HAP-1 (cell line): ENCODE measurements at regions not wholly inside any gene's neighbourhood (a gene's known extent, or its start where the extent isn't known, plus 50 kb on each side); places are given as distances from the start of the nearest gene placed in this dataset.
A peak's percentile ranks its signal among the peaks of the same experiment; 100 is the strongest.

Source experiments
- DNase-seq, 2 experiments: peaks; one replicate each; pipeline ENCODE4 v3.0.0-alpha.2; 2016 to 2020; ENCODE audit warnings: low spot score in 2 of 2
- H3K27me3 ChIP-seq: fragments of 250-450 bp; sonication (Bioruptor Pico); 2 replicates; pipeline ENCODE4 v1.5.1; 2020; ENCODE audit warnings: low read depth, mild to moderate bottlenecking, moderate library complexity
- H3K36me3 ChIP-seq: fragments of 250-450 bp; sonication (Bioruptor Pico); replicated peaks from 2 replicates; pipeline ENCODE4 v1.5.1; 2020; ENCODE audit warnings: mild to moderate bottlenecking
- H3K4me1 ChIP-seq: fragments of 250-450 bp; sonication (Bioruptor Pico); 2 replicates; pipeline ENCODE4 v1.5.1; 2020; ENCODE audit warnings: mild to moderate bottlenecking
- H3K4me3 ChIP-seq: fragments of 250-450 bp; sonication (Bioruptor Pico); 2 replicates; pipeline ENCODE4 v1.5.1; 2020; ENCODE audit warnings: mild to moderate bottlenecking, moderate library complexity
- H3K9me3 ChIP-seq: fragments of 250-450 bp; sonication (Bioruptor Pico); 2 replicates; pipeline ENCODE4 v1.5.1; 2020; ENCODE audit warnings: mild to moderate bottlenecking, moderate library complexity
- in situ Hi-C: fragments of 300-500 bp; cut with MboI; formaldehyde crosslinking; loops from 3 replicates; pipeline ENCODE4 v1.14.3; 2020; ENCODE audit warnings: low sequenced_read_pairs, inconsistent platforms, mixed read lengths

GRCh38 chr12:11564984-11565651 lies 84.4 kb upstream of the ETV6 start:
- Histone ChIP-seq H3K36me3 (no peaks in the 10 kb centered on the region), H3K9me3 (no peaks in the 10 kb centered on the region), H3K4me1 (no peaks in the 10 kb centered on the region), H3K4me3 (no peak overlapping the region), H3K27me3 (peaks cover 8% of the 10 kb centered on the region)
- DNase-seq, result no peak
- in situ Hi-C loops, result no loop called here

- Histone ChIP-seq H3K27me3 (peaks cover 7% of the 10 kb centered on the region), H3K4me1 (no peaks in the 10 kb centered on the region), H3K9me3 (no peaks in the 10 kb centered on the region), H3K36me3 (no peaks in the 10 kb centered on the region), H3K4me3 (no peak overlapping the region)
- no peak for DNase-seq
- in situ Hi-C loops, result no loop called here
Measured at GRCh38 chr12:11565752-11566151, 83.7 kb upstream of the ETV6 start.

GRCh38 chr12:11568155-11568761 lies 81.2 kb upstream of the ETV6 start:
- no peaks in the 10 kb centered on the region for H3K27me3 ChIP-seq
- no peaks in the 10 kb centered on the region for H3K4me1 ChIP-seq
- no peaks in the 10 kb centered on the region for H3K36me3 ChIP-seq
- in situ Hi-C loops, result no loop called here
- H3K9me3 ChIP-seq, result no peaks in the 10 kb centered on the region
- H3K4me3 ChIP-seq, result no peak overlapping the region
- no peak for DNase-seq

- Histone ChIP-seq H3K4me3 (no peak overlapping the region), H3K27me3 (no peaks in the 10 kb centered on the region), H3K4me1 (no peaks in the 10 kb centered on the region), H3K9me3 (no peaks in the 10 kb centered on the region), H3K36me3 (no peaks in the 10 kb centered on the region)
- DNase-seq, result no peak
- in situ Hi-C loops, result no loop called here
Measured at GRCh38 chr12:11568762-11569478, 80.6 kb upstream of the ETV6 start.

- in situ Hi-C loops, result no loop called here
- H3K9me3 ChIP-seq, result no peaks in the 10 kb centered on the region
- H3K4me3 ChIP-seq, result no peak overlapping the region
- no peaks in the 10 kb centered on the region for H3K36me3 ChIP-seq
- no peaks in the 10 kb centered on the region; the same call in 1 of the 2 replicates for H3K27me3 ChIP-seq
- DNase-seq, result no peak
- H3K4me1 ChIP-seq, result no peaks in the 10 kb centered on the region
Measured at GRCh38 chr12:11569716-11570115, 79.8 kb upstream of the ETV6 start.

- in situ Hi-C loops, result no loop called here
- Histone ChIP-seq H3K27me3 (no peaks in the 10 kb centered on the region; the same call in 1 of the 2 replicates), H3K4me3 (no peak overlapping the region), H3K36me3 (no peaks in the 10 kb centered on the region), H3K4me1 (no peaks in the 10 kb centered on the region), H3K9me3 (no peaks in the 10 kb centered on the region)
- DNase-seq, result no peak
Measured at GRCh38 chr12:11573880-11574279, 75.6 kb upstream of the ETV6 start.

GRCh38 chr12:11576104-11576503 lies 73.4 kb upstream of the ETV6 start:
- no peak for DNase-seq
- in situ Hi-C loops, result loop anchor here (25.0 kb wide), 2 partner anchors 761 to 1136 kb away; partner anchors contain the start of gene CDKN1B

GRCh38 chr12:11577658-11578260 lies 71.7 kb upstream of the ETV6 start:
- Histone ChIP-seq H3K4me3 (no peak overlapping the region), H3K36me3 (no peaks in the 10 kb centered on the region), H3K27me3 (no peaks in the 10 kb centered on the region; the same call in none of the 2 replicates), H3K9me3 (no peaks in the 10 kb centered on the region; the same call in 1 of the 2 replicates), H3K4me1 (no peaks in the 10 kb centered on the region)
- in situ Hi-C loops, result loop anchor here (25.0 kb wide), 2 partner anchors 760 to 1135 kb away; partner anchors contain the start of gene CDKN1B
- DNase-seq, result no peak

More at GRCh38 chr12:11576104-11576503, 73.4 kb upstream of the ETV6 start:
- H3K27me3 ChIP-seq, result no peaks in the 10 kb centered on the region; the same call in none of the 2 replicates
- no peaks in the 10 kb centered on the region; the same call in 1 of the 2 replicates for H3K9me3 ChIP-seq
- no peaks in the 10 kb centered on the region for H3K36me3 ChIP-seq
- no peak overlapping the region for H3K4me3 ChIP-seq
- H3K4me1 ChIP-seq, result no peaks in the 10 kb centered on the region

- in situ Hi-C loops, result loop anchor here (25.0 kb wide), 2 partner anchors 759 to 1134 kb away; partner anchors contain the start of gene CDKN1B
- H3K9me3 ChIP-seq, result no peaks in the 10 kb centered on the region; the same call in 1 of the 2 replicates
- no peak for DNase-seq
Measured at GRCh38 chr12:11578461-11578993, 70.9 kb upstream of the ETV6 start.

GRCh38 chr12:11580125-11580751 lies 69.2 kb upstream of the ETV6 start:
- in situ Hi-C loops, result loop anchor here (5.0 to 25.0 kb wide), 3 partner anchors 452 to 1132 kb away; partner anchors contain the start of gene CDKN1B
- H3K9me3 ChIP-seq, result no peaks in the 10 kb centered on the region; the same call in 1 of the 2 replicates
- no peaks in the 10 kb centered on the region for H3K4me1 ChIP-seq
- H3K27me3 ChIP-seq, result no peaks in the 10 kb centered on the region; the same call in none of the 2 replicates
- H3K36me3 ChIP-seq, result no peaks in the 10 kb centered on the region
- DNase-seq, result no peak
- H3K4me3 ChIP-seq, result no peak overlapping the region

More at GRCh38 chr12:11578461-11578993, 70.9 kb upstream of the ETV6 start:
- H3K27me3 ChIP-seq, result no peaks in the 10 kb centered on the region; the same call in none of the 2 replicates
- no peak overlapping the region for H3K4me3 ChIP-seq
- no peaks in the 10 kb centered on the region for H3K4me1 ChIP-seq
- no peaks in the 10 kb centered on the region for H3K36me3 ChIP-seq

GRCh38 chr12:11581179-11581755 lies 68.2 kb upstream of the ETV6 start:
- no peaks in the 10 kb centered on the region for H3K36me3 ChIP-seq
- no peaks in the 10 kb centered on the region for H3K4me1 ChIP-seq
- no peaks in the 10 kb centered on the region; the same call in 1 of the 2 replicates for H3K9me3 ChIP-seq
- in situ Hi-C loops, result loop anchor here (5.0 to 25.0 kb wide), 3 partner anchors 451 to 1131 kb away; partner anchors contain the start of gene CDKN1B
- no peaks in the 10 kb centered on the region; the same call in none of the 2 replicates for H3K27me3 ChIP-seq
- peak; percentile 63 to 81 for DNase-seq
- no peak overlapping the region for H3K4me3 ChIP-seq

GRCh38 chr12:11584221-11584855 lies 65.1 kb upstream of the ETV6 start:
- DNase-seq, result no peak
- H3K36me3 ChIP-seq, result no peaks in the 10 kb centered on the region
- in situ Hi-C loops, result loop anchor here (5.0 to 25.0 kb wide), 3 partner anchors 448 to 1128 kb away; partner anchors contain the start of gene CDKN1B
- no peaks in the 10 kb centered on the region; the same call in 1 of the 2 replicates for H3K27me3 ChIP-seq
- no peak overlapping the region for H3K4me3 ChIP-seq
- H3K4me1 ChIP-seq, result no peaks in the 10 kb centered on the region
- no peaks in the 10 kb centered on the region; the same call in 1 of the 2 replicates for H3K9me3 ChIP-seq
